ENCODE measurements at regions not wholly inside any gene's neighbourhood (a gene's known extent, or its start where the extent isn't known, plus 50 kb on each side); places are given as distances from the start of the nearest gene placed in this dataset.

GRCh38 chr4:181728305-181728966 is 514.8 kb upstream of the TENM3 start:
- no peak for FAIRE-seq
- DNase-seq (ENCODE audit: extremely low spot score, insufficient read length, low read depth), result no peak

DNA sequence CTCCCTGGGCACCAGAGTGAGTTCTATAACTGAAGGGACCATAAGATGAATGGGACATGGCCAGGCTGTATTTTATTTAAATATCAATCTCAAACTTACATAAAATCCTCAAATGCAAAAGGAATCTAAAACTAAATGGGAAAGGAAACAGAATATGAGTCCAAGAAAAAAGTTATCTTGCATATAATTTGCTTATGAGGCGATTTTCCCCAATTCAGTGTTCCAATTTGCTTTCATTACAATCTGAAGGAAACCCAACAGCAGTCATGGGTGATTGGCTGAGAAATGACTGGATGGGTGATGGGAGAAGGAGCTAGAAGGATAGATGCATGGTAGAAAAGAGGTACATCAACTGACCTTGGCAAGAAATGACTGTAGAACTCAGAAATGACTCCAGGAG is 511.3 kb upstream of the TENM3 start:
- DNase-seq (ENCODE audit: extremely low spot score, insufficient read length, low read depth) (no peak), FAIRE-seq (no peak)

DNA sequence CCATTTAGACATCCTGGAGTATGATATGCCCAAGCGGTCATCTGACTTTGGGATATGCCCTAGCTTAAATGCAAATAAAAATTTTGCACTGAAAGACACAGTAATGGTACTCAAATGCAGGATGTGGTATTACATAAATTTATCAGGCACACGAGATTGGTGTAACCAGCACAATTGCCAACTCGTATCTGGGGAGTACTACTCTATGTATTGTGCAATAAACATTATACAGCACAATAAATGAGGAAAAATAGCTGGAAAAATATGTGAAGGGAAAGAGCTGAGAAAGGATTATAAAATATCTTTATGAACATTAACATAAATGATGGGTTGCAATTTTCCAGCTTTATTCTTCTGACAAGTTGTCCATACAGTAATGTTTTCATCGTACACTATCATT is 505.5 kb upstream of the TENM3 start:
- FAIRE-seq (no peak), DNase-seq (ENCODE audit: extremely low spot score, insufficient read length, low read depth) (no peak)

DNA sequence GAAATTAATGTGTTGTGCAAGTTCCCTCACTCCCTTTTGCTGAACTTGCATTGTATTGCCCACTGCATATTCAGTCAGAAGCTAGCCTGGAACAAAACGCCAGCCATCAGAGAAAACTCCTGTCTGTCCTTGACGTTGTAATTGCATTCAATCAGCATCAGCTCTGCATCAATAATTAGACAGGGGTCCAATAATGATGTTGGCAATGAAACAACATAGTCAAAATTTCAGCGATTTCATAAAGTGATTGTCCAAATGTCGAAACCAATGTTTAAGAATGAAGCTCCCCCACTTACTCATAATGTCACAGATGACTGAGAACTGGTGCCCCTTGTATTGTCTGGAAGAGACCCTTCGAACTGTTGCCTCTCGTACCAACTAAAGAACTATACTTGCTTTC is 504.2 kb upstream of the TENM3 start:
- DNase-seq (ENCODE audit: extremely low spot score, insufficient read length, low read depth) (no peak), FAIRE-seq (no peak)

GRCh38 chr4:181741513-181741912 is 501.7 kb upstream of the TENM3 start:
- FAIRE-seq, result no peak
- no peak for DNase-seq (ENCODE audit: extremely low spot score, insufficient read length, low read depth)

DNA sequence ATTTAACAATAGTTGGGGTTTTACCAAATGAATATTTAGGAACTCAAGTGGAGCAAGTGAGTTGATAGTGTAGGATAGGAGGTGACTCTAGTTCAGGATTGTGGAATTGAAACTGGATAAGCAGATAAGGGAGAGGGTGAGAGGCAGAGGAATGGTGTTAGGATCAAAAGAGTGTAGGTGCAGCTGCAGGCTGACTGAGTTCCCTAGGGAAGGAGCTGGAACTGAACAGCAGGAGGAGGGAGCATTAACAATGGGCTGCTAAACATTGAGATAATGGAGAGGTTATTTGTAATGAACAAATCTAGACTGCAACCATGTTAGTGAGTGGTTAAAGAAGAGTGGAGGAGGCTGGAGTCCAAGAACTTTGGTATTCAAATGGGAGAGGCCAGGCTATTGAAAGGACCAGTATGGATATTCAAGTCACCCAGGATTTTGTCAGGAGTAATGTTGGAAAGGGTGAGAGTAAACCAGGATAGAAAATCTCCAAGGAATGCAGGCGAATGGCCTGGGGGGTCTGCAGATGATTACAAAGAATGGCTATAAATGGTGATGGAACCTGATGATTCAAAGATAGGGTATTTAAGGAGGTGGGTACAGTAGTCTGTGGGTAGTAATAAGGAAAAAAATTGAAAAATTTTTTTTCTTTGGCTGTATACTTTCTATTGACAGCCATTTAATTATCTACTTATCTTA is 497.1 kb upstream of the TENM3 start:
- DNase-seq (ENCODE audit: extremely low spot score, insufficient read length, low read depth) (no peak), FAIRE-seq (no peak)

GRCh38 chr4:181748581-181748980 is 494.6 kb upstream of the TENM3 start:
- FAIRE-seq, result no peak
- no peak for DNase-seq (ENCODE audit: extremely low spot score, insufficient read length, low read depth)

- no peak for FAIRE-seq
- no peak for DNase-seq (ENCODE audit: extremely low spot score, insufficient read length, low read depth)
Observed at GRCh38 chr4:181752516-181752915, 490.7 kb upstream of the TENM3 start.

DNA sequence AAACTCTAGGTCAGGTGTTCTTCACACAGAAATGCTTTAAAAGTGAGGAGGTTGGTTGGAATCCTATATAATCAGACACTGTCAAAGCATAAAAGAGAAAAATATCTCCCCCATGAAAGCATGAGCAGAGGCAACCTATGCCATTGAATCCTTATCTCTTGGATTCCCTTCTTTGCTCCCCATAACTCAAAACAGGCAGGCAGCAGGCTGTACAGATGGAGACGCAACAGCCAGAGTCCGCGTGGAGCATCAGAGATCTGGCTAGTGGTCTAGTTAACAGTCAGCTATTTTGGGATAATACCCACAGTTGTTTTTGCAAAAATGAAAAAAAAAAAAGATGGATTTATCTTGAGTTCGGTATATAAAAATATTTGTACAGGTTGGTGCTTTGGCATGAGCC is 490.0 kb upstream of the TENM3 start:
- FAIRE-seq, result no peak
- DNase-seq (ENCODE audit: extremely low spot score, insufficient read length, low read depth), result no peak

DNA sequence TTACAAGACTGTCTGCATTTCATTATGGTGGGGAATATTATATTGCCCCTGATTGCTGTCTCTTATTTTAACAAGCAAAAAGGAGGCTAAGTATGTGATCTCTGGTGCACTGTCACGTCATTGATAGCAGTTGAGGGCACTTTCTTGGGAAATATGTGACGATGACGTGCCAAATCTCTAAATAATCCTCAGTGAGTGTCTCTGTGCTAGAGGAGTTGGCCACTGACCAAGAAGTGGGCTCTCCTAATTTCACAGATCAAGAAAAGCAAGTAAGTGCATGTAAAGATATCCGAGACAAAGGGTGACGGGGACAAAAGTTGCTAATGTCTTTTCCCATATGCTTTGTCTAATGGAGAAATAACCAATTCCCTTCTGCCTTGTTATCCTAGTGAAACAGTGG is 487.4 kb upstream of the TENM3 start:
- FAIRE-seq, result no peak

GRCh38 chr4:181756451-181757095 is 486.6 kb upstream of the TENM3 start:
- DNase-seq (ENCODE audit: extremely low spot score, insufficient read length, low read depth) (no peak), FAIRE-seq (no peak)

More for the DNA sequence above, 487.4 kb upstream of the TENM3 start:
- no peak for DNase-seq (ENCODE audit: extremely low spot score, insufficient read length, low read depth)

DNA sequence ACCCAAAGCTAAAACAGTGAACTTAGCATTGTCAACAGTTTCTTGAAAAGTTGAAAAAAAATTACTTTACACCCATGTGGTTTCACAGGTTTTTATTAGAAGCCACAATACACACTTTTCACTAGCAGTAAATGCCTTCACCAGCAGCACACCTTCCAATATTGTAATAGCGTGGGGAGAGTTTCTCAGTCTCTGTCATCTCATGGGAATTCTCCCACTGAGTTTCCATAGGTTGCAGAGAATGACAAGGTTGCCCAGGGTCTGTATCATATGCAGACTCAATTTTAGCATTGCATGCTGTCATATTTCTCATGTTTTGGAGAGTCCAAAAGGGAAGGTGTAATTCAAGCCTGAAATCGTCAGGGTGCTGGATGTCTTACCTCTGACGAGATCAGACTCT is 486.1 kb upstream of the TENM3 start:
- DNase-seq (ENCODE audit: extremely low spot score, insufficient read length, low read depth) (no peak), FAIRE-seq (no peak)

DNA sequence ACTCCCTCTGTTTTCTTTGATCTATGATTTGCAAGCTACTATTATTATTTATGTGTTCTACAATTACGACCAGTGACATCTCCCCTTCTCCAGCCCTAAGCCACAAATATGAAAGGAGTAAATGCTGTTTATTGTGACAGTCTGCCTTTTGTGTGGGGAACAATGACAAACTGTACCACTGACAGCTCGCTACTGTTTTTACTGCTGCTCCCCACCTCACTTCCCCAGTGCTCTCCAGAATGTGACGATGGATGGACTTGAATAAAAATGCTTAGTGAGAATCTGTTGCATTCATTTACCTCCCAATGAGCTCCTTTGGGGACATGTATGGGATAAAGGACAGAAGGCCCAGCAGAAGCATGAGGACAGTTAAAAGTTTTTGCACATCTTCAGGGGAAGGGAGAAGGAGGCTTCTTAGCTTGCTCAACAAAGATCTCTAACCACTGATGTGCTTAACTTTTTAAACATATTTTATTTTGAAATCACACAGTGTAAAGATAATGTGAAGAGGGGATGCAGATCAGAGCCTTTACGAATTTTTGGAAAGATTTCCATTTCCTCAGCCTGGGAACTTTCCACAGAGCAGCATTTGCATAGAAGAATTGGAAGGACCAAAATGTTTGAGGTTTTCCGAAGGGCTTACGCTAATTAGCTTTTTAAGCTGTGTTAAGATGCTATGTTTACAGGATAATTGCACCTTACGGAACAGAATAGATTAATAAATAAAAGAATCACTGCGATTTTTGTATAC is 485.1 kb upstream of the TENM3 start:
- FAIRE-seq (no peak), DNase-seq (ENCODE audit: extremely low spot score, insufficient read length, low read depth) (no peak)

GRCh38 chr4:181760560-181760959 is 482.6 kb upstream of the TENM3 start:
- FAIRE-seq, result no peak
- DNase-seq (ENCODE audit: extremely low spot score, insufficient read length, low read depth), result no peak

DNA sequence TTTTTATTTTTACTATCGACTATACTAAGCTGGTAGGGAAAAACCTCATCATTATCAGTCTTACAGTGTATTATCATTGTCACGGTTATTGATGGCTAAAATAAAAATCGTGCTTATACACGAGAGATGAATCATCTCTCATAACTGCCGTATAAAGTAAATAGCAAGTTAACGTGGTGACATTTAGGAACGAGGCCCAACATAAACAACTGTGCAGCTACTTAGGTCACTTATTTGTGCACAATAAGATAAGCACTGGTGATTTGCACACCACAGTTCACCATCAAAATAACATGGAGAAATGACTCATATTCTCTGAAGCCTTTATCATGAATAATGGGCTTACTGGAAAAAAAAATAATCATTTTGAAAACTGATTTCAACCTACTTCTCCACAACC is 482.0 kb upstream of the TENM3 start:
- no peak for DNase-seq (ENCODE audit: extremely low spot score, insufficient read length, low read depth)
- FAIRE-seq, result no peak

GRCh38 chr4:181766061-181766548 is 477.1 kb upstream of the TENM3 start:
- no peak for DNase-seq (ENCODE audit: extremely low spot score, insufficient read length, low read depth)
- no peak for FAIRE-seq

DNA sequence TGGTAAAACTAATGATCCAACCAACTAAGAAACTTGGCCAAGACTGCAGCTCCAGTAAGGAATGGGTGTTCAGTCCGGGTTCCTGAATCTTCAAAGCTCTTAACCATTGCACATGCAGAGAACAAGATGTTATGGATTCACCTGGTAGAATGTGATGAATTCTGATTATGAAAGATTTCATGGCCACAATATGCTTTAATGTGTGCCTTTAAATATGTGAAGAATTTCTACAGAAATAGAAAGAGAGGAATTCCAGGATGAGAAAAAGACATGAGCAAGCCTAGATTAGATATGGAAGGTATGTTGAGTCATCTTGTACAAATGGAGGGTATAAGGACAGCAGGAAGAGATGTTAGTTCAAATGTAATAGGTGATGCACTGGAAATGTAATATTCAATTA is 472.2 kb upstream of the TENM3 start:
- FAIRE-seq (no peak), DNase-seq (ENCODE audit: extremely low spot score, insufficient read length, low read depth) (no peak)

DNA sequence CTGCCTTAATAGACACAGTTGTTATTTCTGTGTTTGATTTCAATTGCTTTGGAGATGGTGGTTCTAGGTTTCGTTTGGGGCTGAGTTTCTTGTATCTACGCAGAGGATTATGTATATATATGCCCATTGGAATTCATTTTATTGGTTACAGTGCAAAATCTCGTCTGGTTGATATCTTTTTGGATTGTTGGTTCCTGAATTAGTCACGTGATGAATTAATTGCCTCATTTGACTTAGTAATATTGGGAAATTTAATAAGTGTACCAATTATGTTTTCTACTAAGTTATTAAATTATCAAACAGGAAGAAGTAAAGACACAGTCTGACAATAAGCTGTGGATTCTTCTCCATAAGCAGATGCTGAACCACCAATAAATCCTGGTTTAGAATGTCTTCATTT is 467.9 kb upstream of the TENM3 start:
- FAIRE-seq (no peak), DNase-seq (ENCODE audit: extremely low spot score, insufficient read length, low read depth) (no peak)

GRCh38 chr4:181776264-181777054 is 466.7 kb upstream of the TENM3 start:
- FAIRE-seq (no peak), DNase-seq (ENCODE audit: extremely low spot score, insufficient read length, low read depth) (no peak)

DNA sequence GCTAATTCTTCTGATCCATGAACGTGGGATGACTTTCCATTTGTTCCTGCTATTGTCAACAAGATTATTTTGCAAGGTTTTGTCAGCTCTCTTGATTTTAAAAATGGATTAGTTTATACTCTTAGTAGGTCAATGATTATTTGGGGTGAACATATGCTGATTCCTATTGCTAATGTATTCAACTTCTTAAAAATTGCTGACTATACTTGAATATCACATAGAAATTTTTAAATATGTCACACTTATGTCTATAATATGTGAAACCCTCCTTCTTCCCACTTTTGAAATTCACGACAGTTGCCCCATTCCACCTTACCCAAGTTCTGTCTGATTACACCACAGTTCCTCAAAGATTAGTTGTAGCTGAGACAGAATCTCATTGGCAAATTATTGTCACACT is 465.7 kb upstream of the TENM3 start:
- no peak for DNase-seq (ENCODE audit: extremely low spot score, insufficient read length, low read depth)
- FAIRE-seq, result no peak
